ENCODE measurements at regions not wholly inside any gene's neighbourhood (a gene's known extent, or its start where the extent isn't known, plus 50 kb on each side); places are given as distances from the start of the nearest gene placed in this dataset.

DNA sequence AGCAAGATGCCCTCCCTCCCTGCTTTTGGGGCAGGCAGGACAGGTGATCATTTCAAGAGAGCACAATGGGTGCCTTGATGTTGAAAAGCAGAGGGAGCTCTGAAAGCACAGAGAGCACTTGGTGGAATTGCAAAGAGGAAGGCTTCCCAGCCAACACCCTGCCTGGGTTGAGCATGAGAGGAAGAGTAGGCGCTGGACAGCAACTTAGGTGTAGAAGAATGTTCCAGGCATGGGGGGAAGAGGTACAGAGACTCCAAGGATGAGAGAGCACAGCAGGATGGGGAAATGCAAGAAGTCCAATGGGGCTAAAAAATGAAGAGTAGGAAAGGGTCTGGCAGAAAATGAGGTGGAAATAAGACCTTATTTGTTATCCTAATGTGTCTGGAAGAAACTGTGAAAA lies 144.8 kb downstream of the TRIM36 start:
- no peak overlapping the region for H3K4me2 ChIP-seq (replicated peaks; ENCODE audit: extremely low read depth, low read length, poor library complexity, severe bottlenecking)

DNA sequence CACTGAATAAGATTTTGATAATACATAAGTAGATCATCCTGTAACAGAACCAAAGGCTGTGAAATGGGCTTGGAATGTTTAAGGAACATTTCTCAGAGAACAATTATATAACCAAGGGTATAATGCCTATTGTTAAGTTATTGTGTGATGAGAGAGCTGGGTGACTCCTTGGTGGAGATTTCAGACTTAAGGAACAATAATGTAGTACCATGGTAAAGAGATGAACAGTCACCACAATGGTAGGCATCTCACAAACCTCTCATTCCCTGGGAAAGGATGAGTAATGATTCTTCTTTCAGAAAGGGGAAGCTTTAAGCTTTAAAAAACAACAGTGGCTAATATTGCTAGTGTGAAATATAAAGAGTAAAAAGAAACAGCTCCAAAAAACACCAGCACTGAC lies 147.4 kb downstream of the TRIM36 start:
- intact Hi-C loops (cut with micrococcal nuclease), result no loop called here
- Mint-ChIP-seq H3K4me1 (no peaks in the 10 kb centered on the region), H3K9me3 (peaks cover 2 to 8% (median 3%) of the 10 kb centered on the region in 7 donors), H3K4me3 (no peak overlapping the region), H3K36me3 (no peaks in the 10 kb centered on the region), H3K27me3 (ENCODE audit: low read depth in 3 of 3) (peaks cover 0 to 4% (median 2%) of the 10 kb centered on the region in 3 donors), H3K27ac (no peak overlapping the region)
- H4K20me1 ChIP-seq (ENCODE audit: insufficient read depth, low read length), result no peaks in the 10 kb centered on the region
- no peaks in the 10 kb centered on the region for H3K36me3 ChIP-seq (replicated peaks in 1 of 2; ENCODE audit: control insufficient read depth in 1 of 2, insufficient read depth in 2 of 2, low read length in 2 of 2)
- H2AFZ ChIP-seq (ENCODE audit: insufficient read depth, low read depth, low read length, poor library complexity, severe bottlenecking), result no peak overlapping the region
- no peaks in the 10 kb centered on the region for H3K27me3 ChIP-seq (ENCODE audit: control insufficient read depth in 2 of 2, insufficient read depth in 2 of 2, low read length in 2 of 2)
- no peak for DNase-seq
- TF ChIP-seq CTCF (IDR thresholded peaks at IDR 0.05), result no peak
- no peaks in the 10 kb centered on the region for H3K79me2 ChIP-seq (ENCODE audit: insufficient read depth, low read length)
- no peak overlapping the region for H3K27ac ChIP-seq (ENCODE audit: low read depth in 1 of 2, low read length in 2 of 2)
- H3K9ac ChIP-seq (ENCODE audit: insufficient read depth, low read length, poor library complexity, severe bottlenecking), result no peak overlapping the region
- no peak overlapping the region for H3K4me3 ChIP-seq (replicated peaks in 1 of 3; ENCODE audit: low read depth in 2 of 3, low read length in 3 of 3)
- H3K4me2 ChIP-seq (replicated peaks; ENCODE audit: extremely low read depth, low read length, poor library complexity, severe bottlenecking), result no peak overlapping the region
- no peaks in the 10 kb centered on the region for H3K4me1 ChIP-seq (ENCODE audit: control insufficient read depth in 1 of 2, insufficient read depth in 2 of 2, low read length in 2 of 2)
- H3K9me3 ChIP-seq (replicated peaks in 1 of 2; ENCODE audit: control insufficient read depth in 1 of 2, insufficient read depth in 1 of 2, low read length in 2 of 2), result no peaks in the 10 kb centered on the region

More for the DNA sequence above, 144.8 kb downstream of the TRIM36 start:
- Histone ChIP-seq H3K27ac (ENCODE audit: low read depth in 1 of 2, low read length in 2 of 2) (no peak overlapping the region), H3K79me2 (ENCODE audit: insufficient read depth, low read length) (no peaks in the 10 kb centered on the region), H3K4me1 (ENCODE audit: control insufficient read depth in 1 of 2, insufficient read depth in 2 of 2, low read length in 2 of 2) (no peaks in the 10 kb centered on the region), H3K9me3 (replicated peaks in 1 of 2; ENCODE audit: control insufficient read depth in 1 of 2, insufficient read depth in 1 of 2, low read length in 2 of 2) (no peaks in the 10 kb centered on the region), H2AFZ (ENCODE audit: insufficient read depth, low read depth, low read length, poor library complexity, severe bottlenecking) (no peak overlapping the region), H3K36me3 (replicated peaks in 1 of 2; ENCODE audit: control insufficient read depth in 1 of 2, insufficient read depth in 2 of 2, low read length in 2 of 2) (no peaks in the 10 kb centered on the region), H3K4me3 (replicated peaks in 1 of 3; ENCODE audit: low read depth in 2 of 3, low read length in 3 of 3) (no peak overlapping the region), H4K20me1 (ENCODE audit: insufficient read depth, low read length) (no peaks in the 10 kb centered on the region), H3K27me3 (ENCODE audit: control insufficient read depth in 2 of 2, insufficient read depth in 2 of 2, low read length in 2 of 2) (no peaks in the 10 kb centered on the region), H3K9ac (ENCODE audit: insufficient read depth, low read length, poor library complexity, severe bottlenecking) (no peak overlapping the region)
- intact Hi-C loops (cut with micrococcal nuclease), result no loop called here
- no peak for TF ChIP-seq CTCF (IDR thresholded peaks at IDR 0.05)
- H3K27me3 Mint-ChIP-seq (ENCODE audit: low read depth in 3 of 3), result peaks cover 0 to 4% (median 2%) of the 10 kb centered on the region in 3 donors
- H3K4me1 Mint-ChIP-seq, result no peaks in the 10 kb centered on the region
- no peak overlapping the region for H3K27ac Mint-ChIP-seq
- peaks cover 1 to 8% (median 2%) of the 10 kb centered on the region in 7 donors for H3K9me3 Mint-ChIP-seq
- H3K4me3 Mint-ChIP-seq, result no peak overlapping the region
- no peaks in the 10 kb centered on the region for H3K36me3 Mint-ChIP-seq
- 64% methylated on average over 1 of the region's 1 CpG for WGBS (ENCODE audit: insufficient coverage)
- DNase-seq, result no peak
